CD4-positive, alpha-beta T cell treated with Interleukin-6 for 4 hours (primary cell): ENCODE measurements at regions not wholly inside any gene's neighbourhood (a gene's known extent, or its start where the extent isn't known, plus 50 kb on each side); places are given as distances from the start of the nearest gene placed in this dataset.

ENCODE experiments used
- DNase-seq: peaks from one replicate; pipeline ENCODE4 v3.0.0-alpha.2; 2020; ENCODE audit warnings: mixed read lengths

DNA sequence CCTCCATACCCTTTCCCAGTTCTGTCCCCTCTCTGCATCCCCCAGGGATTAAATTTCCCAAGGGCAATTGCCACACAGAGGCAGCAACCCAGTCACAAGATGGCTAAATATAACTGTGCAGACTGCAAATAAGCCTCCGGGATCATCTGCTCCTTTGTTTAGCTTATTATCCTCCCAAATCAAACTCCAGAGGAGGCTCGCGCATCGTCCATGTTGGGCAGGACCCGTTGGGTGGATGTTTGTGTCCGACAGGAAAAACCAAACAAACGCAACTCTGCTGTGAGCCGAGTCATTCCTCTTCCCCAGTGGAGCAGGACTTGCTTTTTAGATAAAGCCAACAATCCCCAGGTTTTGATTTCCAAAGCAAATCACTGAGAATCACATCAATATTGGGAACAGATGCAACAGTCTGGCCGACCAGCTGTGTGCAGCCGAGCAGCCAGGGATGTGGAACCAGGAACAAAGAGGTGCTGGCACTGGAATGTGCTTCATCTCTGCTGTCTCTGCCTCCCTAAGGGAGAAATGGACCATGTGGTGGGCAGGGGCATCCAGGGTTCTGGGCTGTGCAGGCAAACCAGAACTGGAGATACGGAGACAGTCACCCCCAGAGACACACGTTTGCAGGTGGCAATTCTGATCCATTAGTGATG is 89.8 kb downstream of the PTTG1 start:
- no peak for DNase-seq
